ENCODE measurements at regions not wholly inside any gene's neighbourhood (a gene's known extent, or its start where the extent isn't known, plus 50 kb on each side); places are given as distances from the start of the nearest gene placed in this dataset.

DNA sequence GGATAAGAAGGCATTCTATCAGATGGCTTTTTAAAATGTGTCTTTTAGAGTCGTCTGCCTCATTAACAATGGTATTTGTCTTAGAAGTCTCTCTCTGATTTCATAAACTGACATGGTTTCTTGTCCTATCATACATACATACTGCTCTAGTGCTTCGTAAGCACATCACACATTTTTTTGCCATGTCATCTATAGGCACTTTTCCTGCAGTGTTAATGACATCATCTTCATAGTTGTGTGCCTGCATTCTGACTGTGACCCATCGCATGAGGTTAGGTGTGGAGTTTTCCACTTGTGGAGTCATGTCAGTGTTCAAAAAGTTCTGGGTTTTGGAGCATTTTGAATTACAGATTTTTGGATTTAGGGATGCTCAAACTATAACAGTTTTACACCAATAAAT, 361.6 kb upstream of the SPOCK3 start:
- TF ChIP-seq, protein P1, sequence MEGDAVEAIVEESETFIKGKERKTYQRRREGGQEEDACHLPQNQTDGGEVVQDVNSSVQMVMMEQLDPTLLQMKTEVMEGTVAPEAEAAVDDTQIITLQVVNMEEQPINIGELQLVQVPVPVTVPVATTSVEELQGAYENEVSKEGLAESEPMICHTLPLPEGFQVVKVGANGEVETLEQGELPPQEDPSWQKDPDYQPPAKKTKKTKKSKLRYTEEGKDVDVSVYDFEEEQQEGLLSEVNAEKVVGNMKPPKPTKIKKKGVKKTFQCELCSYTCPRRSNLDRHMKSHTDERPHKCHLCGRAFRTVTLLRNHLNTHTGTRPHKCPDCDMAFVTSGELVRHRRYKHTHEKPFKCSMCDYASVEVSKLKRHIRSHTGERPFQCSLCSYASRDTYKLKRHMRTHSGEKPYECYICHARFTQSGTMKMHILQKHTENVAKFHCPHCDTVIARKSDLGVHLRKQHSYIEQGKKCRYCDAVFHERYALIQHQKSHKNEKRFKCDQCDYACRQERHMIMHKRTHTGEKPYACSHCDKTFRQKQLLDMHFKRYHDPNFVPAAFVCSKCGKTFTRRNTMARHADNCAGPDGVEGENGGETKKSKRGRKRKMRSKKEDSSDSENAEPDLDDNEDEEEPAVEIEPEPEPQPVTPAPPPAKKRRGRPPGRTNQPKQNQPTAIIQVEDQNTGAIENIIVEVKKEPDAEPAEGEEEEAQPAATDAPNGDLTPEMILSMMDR (IDR thresholded peaks at IDR 0.05; ENCODE audit: insufficient read depth, low read depth, low read length, missing control alignments) = no peak
- peak; percentile 27 for DNase-seq (ENCODE audit: low read depth)
- no peak overlapping the region for H3K4me3 ChIP-seq (ENCODE audit: low read length)

DNA sequence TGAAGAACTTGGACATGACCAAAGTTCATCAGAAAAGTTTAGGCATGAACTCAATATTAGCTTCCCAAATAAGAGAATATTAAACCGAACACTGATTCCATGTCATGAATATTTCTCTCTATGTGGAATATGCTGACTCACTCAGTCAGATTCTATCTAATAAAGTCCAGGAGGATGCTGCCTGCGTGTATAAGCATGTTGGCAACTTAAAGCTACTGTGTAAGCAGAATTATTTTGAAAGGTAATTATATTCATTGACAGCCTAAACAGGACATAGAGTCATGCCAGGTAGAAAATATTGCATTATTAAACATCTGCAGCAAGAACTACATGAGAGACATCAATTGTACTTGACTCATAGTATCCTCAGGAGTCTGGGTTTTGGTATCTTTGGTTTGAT, 367.9 kb upstream of the SPOCK3 start:
- TF ChIP-seq, protein P1 (IDR thresholded peaks at IDR 0.05; ENCODE audit: insufficient read depth, low read depth, low read length, missing control alignments) = no peak
- no peak overlapping the region for H3K4me3 ChIP-seq (ENCODE audit: low read length)
- DNase-seq (ENCODE audit: low read depth) = peak; percentile 82

DNA sequence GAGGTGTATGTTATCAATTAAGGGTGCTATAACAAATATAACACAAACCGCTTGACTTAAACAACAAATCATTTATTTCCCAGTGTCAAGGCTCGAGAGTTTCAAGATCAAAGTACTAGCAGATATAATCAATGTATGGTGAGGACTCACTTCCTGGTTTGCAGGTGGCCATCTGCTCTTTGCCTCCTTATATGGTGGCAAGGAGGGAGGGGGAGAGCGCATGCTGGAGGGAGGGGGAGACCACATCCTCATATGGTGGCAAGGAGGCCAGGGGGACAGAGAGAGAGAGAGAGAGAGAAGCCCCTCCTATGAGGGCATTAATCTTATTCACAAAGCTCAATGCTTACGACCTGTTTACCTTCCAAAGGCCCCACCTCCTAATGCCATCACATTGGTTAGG, 372.3 kb upstream of the SPOCK3 start:
- DNase-seq (ENCODE audit: low read depth) = no peak
- H3K4me3 ChIP-seq (ENCODE audit: low read length) = no peak overlapping the region
- TF ChIP-seq, protein P1 (IDR thresholded peaks at IDR 0.05; ENCODE audit: insufficient read depth, low read depth, low read length, missing control alignments) = no peak

DNA sequence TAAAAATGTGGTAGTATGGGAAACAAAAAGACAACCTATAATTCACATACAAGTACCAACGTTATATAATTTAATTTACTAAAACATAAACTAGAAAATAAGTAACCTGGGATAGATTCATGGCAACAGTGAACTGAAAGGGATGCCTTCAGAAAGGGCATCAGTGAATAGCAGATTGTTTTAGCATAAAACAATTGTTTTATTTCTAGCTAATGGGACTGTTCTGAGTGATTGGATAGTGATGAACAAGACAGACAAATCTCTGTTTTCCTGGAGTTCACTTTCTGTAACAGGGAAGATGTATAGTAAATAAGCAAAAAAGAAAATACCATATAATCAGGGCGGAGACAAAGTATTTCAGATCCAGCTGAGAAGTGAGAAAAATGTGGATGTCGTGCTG, 379.1 kb upstream of the SPOCK3 start:
- TF ChIP-seq, protein P1 (IDR thresholded peaks at IDR 0.05; ENCODE audit: insufficient read depth, low read depth, low read length, missing control alignments) = no peak
- DNase-seq (ENCODE audit: low read depth) = no peak
- H3K4me3 ChIP-seq (ENCODE audit: low read length) = no peak overlapping the region

DNA sequence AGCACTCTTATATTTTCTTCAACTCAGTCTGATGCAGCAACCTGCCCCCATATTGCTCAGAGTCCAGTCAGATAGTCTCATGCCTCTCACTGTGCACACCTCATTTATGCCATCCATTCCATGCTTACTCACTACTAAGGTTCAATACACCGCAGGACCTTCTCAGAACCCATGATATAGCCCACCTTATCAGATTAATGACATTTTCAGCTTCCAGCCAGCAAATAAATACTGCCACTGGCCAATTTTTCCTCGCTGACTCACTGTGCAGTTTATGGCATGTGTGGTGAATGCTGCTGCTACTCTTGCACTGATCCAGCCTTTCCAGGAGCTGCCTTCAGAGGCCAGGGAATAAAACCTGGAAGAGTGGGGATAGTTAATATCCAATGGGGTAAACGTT, 380.6 kb upstream of the SPOCK3 start:
- TF ChIP-seq, protein P1 (IDR thresholded peaks at IDR 0.05; ENCODE audit: insufficient read depth, low read depth, low read length, missing control alignments) = no peak
- H3K4me3 ChIP-seq (ENCODE audit: low read length) = no peak overlapping the region
- DNase-seq (ENCODE audit: low read depth) = peak; percentile 39

DNA sequence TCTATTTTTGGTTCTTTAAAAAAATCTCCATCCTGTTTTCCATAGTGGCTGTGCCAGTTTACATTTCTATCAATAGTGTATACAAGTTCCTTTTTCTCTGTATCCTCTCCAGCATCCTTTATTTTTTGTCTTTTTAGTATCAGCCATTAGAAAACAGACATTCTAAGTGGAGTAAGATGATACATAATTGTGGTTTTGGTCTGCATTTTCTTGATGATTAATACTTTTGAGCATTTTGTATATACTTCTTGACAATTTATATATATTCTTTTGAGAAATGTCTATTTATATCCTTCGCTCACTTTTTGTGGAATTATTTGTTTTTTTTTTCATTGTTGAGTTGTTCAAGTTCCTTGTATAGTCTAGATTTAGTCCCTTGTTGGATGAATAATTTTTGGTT, 382.2 kb upstream of the SPOCK3 start:
- TF ChIP-seq, protein P1 (IDR thresholded peaks at IDR 0.05; ENCODE audit: insufficient read depth, low read depth, low read length, missing control alignments) = no peak
- no peak overlapping the region for H3K4me3 ChIP-seq (ENCODE audit: low read length)
- no peak for DNase-seq (ENCODE audit: low read depth)

DNA sequence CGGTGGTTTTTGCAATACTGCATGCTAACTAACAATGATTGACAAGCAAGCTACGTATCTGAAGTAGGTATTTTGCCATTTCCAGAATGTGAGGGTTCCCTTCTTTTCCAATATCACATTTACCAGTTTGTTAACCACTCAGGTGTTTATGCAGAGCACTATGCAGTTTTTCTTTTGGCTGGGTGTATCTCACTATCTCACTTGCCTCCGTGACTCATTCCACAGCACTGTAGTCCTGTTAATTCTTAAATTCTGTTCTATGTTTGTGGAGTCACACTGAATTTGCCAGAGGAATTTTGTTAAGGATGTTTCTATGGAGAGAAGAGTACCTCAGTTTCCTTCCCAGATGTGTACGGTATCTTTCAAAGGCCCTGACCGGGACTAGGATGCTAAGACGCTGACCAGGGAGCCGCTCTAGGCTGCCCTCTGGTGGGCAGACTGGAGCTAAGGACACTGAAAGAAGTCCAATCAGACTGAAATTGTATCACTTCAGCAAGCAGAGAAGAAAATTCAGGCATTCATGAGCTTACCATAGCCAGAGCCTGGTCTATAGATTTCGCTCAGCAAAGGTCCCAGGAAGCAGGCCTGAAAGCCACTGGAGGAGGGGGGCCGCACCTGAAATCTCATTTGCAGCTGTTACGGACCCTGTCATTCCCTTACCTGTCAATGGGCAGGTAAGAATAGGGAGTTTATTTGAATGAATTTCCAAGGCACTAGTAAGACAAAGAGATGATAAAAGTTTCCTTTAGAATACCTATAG, 388.4 kb upstream of the SPOCK3 start:
- TF ChIP-seq, protein P1 (IDR thresholded peaks at IDR 0.05; ENCODE audit: insufficient read depth, low read depth, low read length, missing control alignments) = peak; percentile 97
- DNase-seq (ENCODE audit: low read depth) = peak; percentile 64
- no peak overlapping the region for H3K4me3 ChIP-seq (ENCODE audit: low read length)
